H9 (cell line): ENCODE measurements at regions not wholly inside any gene's neighbourhood (a gene's known extent, or its start where the extent isn't known, plus 50 kb on each side); places are given as distances from the start of the nearest gene placed in this dataset.

Source experiments
- DNase-seq: peaks from one replicate; pipeline ENCODE4 v3.0.0-alpha.2; 2017
- H2AFZ ChIP-seq: one replicate; pipeline ENCODE4 v1.6.1; 2013; ENCODE audit warnings: mild to moderate bottlenecking, low read length, control low read depth, moderate library complexity
- H2AK5ac ChIP-seq: 2 replicates; pipeline ENCODE4 v1.6.1; 2013; ENCODE audit warnings: low read length, control low read depth, mixed read lengths; ENCODE audit not compliant: insufficient read length
- H2BK120ac ChIP-seq: one replicate; pipeline ENCODE4 v1.6.1; 2013; ENCODE audit warnings: low read depth, mild to moderate bottlenecking, low read length, control low read depth, inconsistent platforms; ENCODE audit not compliant: poor library complexity, severe bottlenecking
- H2BK12ac ChIP-seq: 2 replicates; pipeline ENCODE4 v1.6.1; 2013; ENCODE audit warnings: low read length, control low read depth, mixed read lengths, low read depth; ENCODE audit not compliant: insufficient read length
- H2BK15ac ChIP-seq: 2 replicates; pipeline ENCODE4 v1.6.1; 2013; ENCODE audit warnings: low read depth, low read length, control low read depth
- H2BK20ac ChIP-seq: one replicate; pipeline ENCODE4 v1.6.1; 2013; ENCODE audit warnings: low read depth, mild to moderate bottlenecking, low read length, control low read depth, inconsistent platforms; ENCODE audit not compliant: poor library complexity, severe bottlenecking
- H2BK5ac ChIP-seq: 2 replicates; pipeline ENCODE4 v1.6.1; 2013; ENCODE audit warnings: low read length, control low read depth, mixed read lengths; ENCODE audit not compliant: insufficient read length
- H3K14ac ChIP-seq: 2 replicates; pipeline ENCODE4 v1.6.1; 2013; ENCODE audit warnings: low read length, control low read depth; ENCODE audit not compliant: insufficient read depth
- H3K18ac ChIP-seq: 2 replicates; pipeline ENCODE4 v1.6.1; 2013; ENCODE audit warnings: low read depth, mild to moderate bottlenecking, mixed read lengths, low read length, control low read depth; ENCODE audit not compliant: insufficient read length
- H3K23ac ChIP-seq: 2 replicates; pipeline ENCODE4 v1.6.1; 2013; ENCODE audit warnings: low read length, control low read depth, mixed read lengths, low read depth; ENCODE audit not compliant: insufficient read length
- H3K23me2 ChIP-seq: 2 replicates; pipeline ENCODE4 v1.6.1; 2013; ENCODE audit warnings: low read depth, mild to moderate bottlenecking, mixed read lengths, low read length, control low read depth; ENCODE audit not compliant: insufficient read length, poor library complexity, severe bottlenecking
- H3K27ac ChIP-seq: 2 replicates; pipeline ENCODE4 v1.5.1; 2013; ENCODE audit warnings: low read length, control low read depth, mixed read lengths, low read depth; ENCODE audit not compliant: insufficient read length
- H3K27me3 ChIP-seq: 2 replicates; pipeline ENCODE4 v1.6.1; 2013; ENCODE audit warnings: low read length, control low read depth, inconsistent platforms; ENCODE audit not compliant: insufficient read depth
- H3K4ac ChIP-seq: 2 replicates; pipeline ENCODE4 v1.6.1; 2013; ENCODE audit warnings: low read depth, mild to moderate bottlenecking, control low read depth, inconsistent platforms, low read length, moderate library complexity
- H3K4me1 ChIP-seq: 2 replicates; pipeline ENCODE4 v1.6.1; 2013; ENCODE audit warnings: low read length, control low read depth, inconsistent platforms; ENCODE audit not compliant: insufficient read depth
- H3K4me2 ChIP-seq: 2 replicates; pipeline ENCODE4 v1.6.1; 2013; ENCODE audit warnings: low read length, control low read depth, mixed read lengths; ENCODE audit not compliant: insufficient read length, insufficient read depth
- H3K56ac ChIP-seq: 2 replicates; pipeline ENCODE4 v1.6.1; 2013; ENCODE audit warnings: low read depth, mild to moderate bottlenecking, mixed read lengths, low read length, control low read depth; ENCODE audit not compliant: insufficient read length
- H3K79me1 ChIP-seq: 2 replicates; pipeline ENCODE4 v1.6.1; 2013; ENCODE audit warnings: low read depth, mild to moderate bottlenecking, moderate library complexity, low read length, control low read depth, inconsistent platforms; ENCODE audit not compliant: insufficient read depth, poor library complexity, severe bottlenecking
- H3K79me2 ChIP-seq: 2 replicates; pipeline ENCODE4 v1.6.1; 2013; ENCODE audit warnings: low read length, control low read depth, inconsistent platforms; ENCODE audit not compliant: insufficient read depth
- H3K9ac ChIP-seq: 2 replicates; pipeline ENCODE4 v1.6.1; 2013; ENCODE audit warnings: low read length, control low read depth, mixed read lengths; ENCODE audit not compliant: insufficient read length; ENCODE audit errors: extremely low read depth
- H3K9me3 ChIP-seq: one replicate; pipeline ENCODE4 v1.6.1; 2013; ENCODE audit warnings: low read depth, low read length, inconsistent platforms; ENCODE audit not compliant: control insufficient read depth
- H3T11ph ChIP-seq: one replicate; pipeline ENCODE4 v1.6.1; 2013; ENCODE audit warnings: mild to moderate bottlenecking, low read length, control low read depth, inconsistent platforms
- H4K20me1 ChIP-seq: one replicate; pipeline ENCODE4 v1.6.1; 2013; ENCODE audit not compliant: control insufficient read depth, insufficient read length, insufficient read depth
- H4K5ac ChIP-seq: 2 replicates; pipeline ENCODE4 v1.6.1; 2013; ENCODE audit warnings: low read depth, mild to moderate bottlenecking, mixed read lengths, low read length, control low read depth; ENCODE audit not compliant: insufficient read length
- H4K8ac ChIP-seq: replicated peaks from 2 replicates; pipeline ENCODE4 v1.6.1; 2013; ENCODE audit warnings: low read length, control low read depth, mixed read lengths, low read depth; ENCODE audit not compliant: insufficient read length
- H4K91ac ChIP-seq: 2 replicates; pipeline ENCODE4 v1.6.1; 2013; ENCODE audit warnings: low read depth, mild to moderate bottlenecking, moderate library complexity, mixed read lengths, low read length, control low read depth; ENCODE audit not compliant: insufficient read length
- H3K27ac Mint-ChIP-seq, 3 experiments: 2 replicates in 2 of 3; 3 replicates in 1 of 3; pipeline ENCODE4 v1.8.0; 2020 to 2021; ENCODE audit warnings: mixed read lengths in 3 of 3, mild to moderate bottlenecking in 1 of 3, moderate library complexity in 1 of 3
- H3K27me3 Mint-ChIP-seq: 2 replicates; pipeline ENCODE4 v1.8.0; 2021; ENCODE audit warnings: low read depth, mild to moderate bottlenecking, moderate library complexity, mixed read lengths
- H3K36me3 Mint-ChIP-seq, 3 experiments: 2 replicates in 2 of 3; 3 replicates in 1 of 3; pipeline ENCODE4 v1.8.0; 2020 to 2021; ENCODE audit warnings: low read depth in 3 of 3, mixed read lengths in 3 of 3; ENCODE audit not compliant: insufficient read depth in 1 of 3
- H3K4me1 Mint-ChIP-seq, 2 experiments: 2 replicates each; pipeline ENCODE4 v1.8.0; 2020; ENCODE audit warnings: mixed read lengths in 2 of 2
- H3K4me3 Mint-ChIP-seq, 2 experiments: 2 replicates in 1 of 2; 3 replicates in 1 of 2; pipeline ENCODE4 v1.8.0; 2020 to 2021; ENCODE audit warnings: mild to moderate bottlenecking in 2 of 2, mixed read lengths in 2 of 2, moderate library complexity in 1 of 2
- H3K9me3 Mint-ChIP-seq, 2 experiments: 2 replicates in 1 of 2; 3 replicates in 1 of 2; pipeline ENCODE4 v1.8.0; 2020; ENCODE audit warnings: mild to moderate bottlenecking in 2 of 2, mixed read lengths in 2 of 2, moderate library complexity in 1 of 2
- WGBS: extraction: QIAGEN DNeasy Blood & Tissue Kit; methylation state at CpG from one replicate; pipeline ENCODE4 v1.1.7; 2013; ENCODE audit warnings: missing lambda C conversion rate, low lambda C conversion rate, mixed read lengths; ENCODE audit not compliant: insufficient read length; ENCODE audit errors: extremely low coverage; 5-methylcytosine and 5-hydroxymethylcytosine counted together
- TF ChIP-seq, protein P1 (sequence below): fragments of 200-600 bp; sonication (generic); conservative IDR thresholded peaks from 3 replicates; pipeline ENCODE4 v1.8.0; 2021; ENCODE audit warnings: antibody characterized with exemption, mild to moderate bottlenecking

DNA sequence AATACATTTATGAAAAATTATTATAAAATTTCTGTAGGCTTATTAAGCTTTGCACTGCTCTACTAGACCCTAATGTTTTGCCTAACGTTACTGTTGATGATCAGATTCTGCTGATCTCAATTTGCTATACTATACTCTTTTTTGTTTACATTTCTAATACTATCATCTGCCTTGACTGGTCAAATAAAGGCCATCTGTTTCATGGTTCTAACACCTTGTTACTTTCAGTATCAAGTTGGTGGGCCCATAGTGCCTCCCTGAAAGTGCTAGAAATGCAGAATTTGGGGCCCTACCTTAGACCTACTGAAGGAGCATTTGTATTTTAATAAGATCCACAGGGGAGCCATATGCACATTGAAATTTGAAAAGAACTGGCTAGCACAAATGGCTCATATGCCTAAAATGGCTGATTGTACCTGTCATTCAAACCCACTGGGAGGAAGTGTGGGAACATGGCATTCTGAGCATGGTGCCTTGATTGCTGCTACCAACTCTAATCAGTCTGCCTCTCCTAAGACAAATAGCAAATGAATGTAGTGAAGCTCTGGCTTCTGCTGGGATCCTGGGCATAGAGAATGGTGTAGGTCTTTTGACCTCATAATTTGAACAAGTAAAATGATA lies 199.1 kb upstream of the BTBD3 start:
- no peak for DNase-seq
- no peak overlapping the region for H3K23ac ChIP-seq
- H3K4me1 Mint-ChIP-seq = peaks cover 48 to 57% of the 10 kb centered on the region in 2 experiments

More for the DNA sequence above, 199.1 kb upstream of the BTBD3 start:
- H3K23me2 ChIP-seq = no peaks in the 10 kb centered on the region
- no peak overlapping the region for H3K4ac ChIP-seq
- no peak overlapping the region for H2BK12ac ChIP-seq
- Mint-ChIP-seq H3K4me3 (peak overlapping the region; percentile 14 to 15; a peak in 4 of 5 replicates), H3K27ac (peak overlapping the region; percentile 21 to 96 (median 90)), H3K27me3 (no peaks in the 10 kb centered on the region), H3K9me3 (no peaks in the 10 kb centered on the region), H3K36me3 (no peaks in the 10 kb centered on the region)
- H3K56ac ChIP-seq = no peak overlapping the region
- H2BK15ac ChIP-seq = no peak overlapping the region
- H3K9ac ChIP-seq = no peak overlapping the region
- H4K5ac ChIP-seq = no peak overlapping the region
- no peak overlapping the region for H4K8ac ChIP-seq
- TF ChIP-seq, protein P1, sequence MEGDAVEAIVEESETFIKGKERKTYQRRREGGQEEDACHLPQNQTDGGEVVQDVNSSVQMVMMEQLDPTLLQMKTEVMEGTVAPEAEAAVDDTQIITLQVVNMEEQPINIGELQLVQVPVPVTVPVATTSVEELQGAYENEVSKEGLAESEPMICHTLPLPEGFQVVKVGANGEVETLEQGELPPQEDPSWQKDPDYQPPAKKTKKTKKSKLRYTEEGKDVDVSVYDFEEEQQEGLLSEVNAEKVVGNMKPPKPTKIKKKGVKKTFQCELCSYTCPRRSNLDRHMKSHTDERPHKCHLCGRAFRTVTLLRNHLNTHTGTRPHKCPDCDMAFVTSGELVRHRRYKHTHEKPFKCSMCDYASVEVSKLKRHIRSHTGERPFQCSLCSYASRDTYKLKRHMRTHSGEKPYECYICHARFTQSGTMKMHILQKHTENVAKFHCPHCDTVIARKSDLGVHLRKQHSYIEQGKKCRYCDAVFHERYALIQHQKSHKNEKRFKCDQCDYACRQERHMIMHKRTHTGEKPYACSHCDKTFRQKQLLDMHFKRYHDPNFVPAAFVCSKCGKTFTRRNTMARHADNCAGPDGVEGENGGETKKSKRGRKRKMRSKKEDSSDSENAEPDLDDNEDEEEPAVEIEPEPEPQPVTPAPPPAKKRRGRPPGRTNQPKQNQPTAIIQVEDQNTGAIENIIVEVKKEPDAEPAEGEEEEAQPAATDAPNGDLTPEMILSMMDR = no peak
- no peak overlapping the region for H3T11ph ChIP-seq
- H4K20me1 ChIP-seq = no peaks in the 10 kb centered on the region
- H3K9me3 ChIP-seq = no peaks in the 10 kb centered on the region
- peaks cover 11% of the 10 kb centered on the region; the same call in 1 of the 2 replicates for H3K4me1 ChIP-seq
- H2BK120ac ChIP-seq = no peak overlapping the region
- no peak overlapping the region for H3K18ac ChIP-seq
- peak overlapping the region; percentile 57 for H3K4me2 ChIP-seq
- H2AK5ac ChIP-seq = no peak overlapping the region
- H3K27ac ChIP-seq = no peak overlapping the region
- H2BK5ac ChIP-seq = no peak overlapping the region
- no peak overlapping the region for H3K14ac ChIP-seq
- H2BK20ac ChIP-seq = no peak overlapping the region
- H3K79me1 ChIP-seq = no peaks in the 10 kb centered on the region
- no peaks in the 10 kb centered on the region for H3K79me2 ChIP-seq
- H4K91ac ChIP-seq = no peak overlapping the region
- no peak overlapping the region for H2AFZ ChIP-seq
- WGBS = no CpG with 5 or more reads among the region's 1 CpG
- H3K27me3 ChIP-seq = no peaks in the 10 kb centered on the region
